ENCODE measurements at regions not wholly inside any gene's neighbourhood (a gene's known extent, or its start where the extent isn't known, plus 50 kb on each side); places are given as distances from the start of the nearest gene placed in this dataset.

- Histone ChIP-seq H3K36me3 (replicated peaks in 1 of 2; ENCODE audit: control insufficient read depth in 1 of 2, insufficient read depth in 2 of 2, low read length in 2 of 2) (no peaks in the 10 kb centered on the region), H3K79me2 (ENCODE audit: insufficient read depth, low read length) (no peaks in the 10 kb centered on the region), H3K9me3 (replicated peaks in 1 of 2; ENCODE audit: control insufficient read depth in 1 of 2, insufficient read depth in 1 of 2, low read length in 2 of 2) (peaks cover 7 to 27% of the 10 kb centered on the region in 2 donors), H3K4me3 (replicated peaks in 1 of 3; ENCODE audit: low read depth in 2 of 3, low read length in 3 of 3) (no peak overlapping the region), H3K4me2 (replicated peaks; ENCODE audit: extremely low read depth, low read length, poor library complexity, severe bottlenecking) (no peak overlapping the region), H3K27ac (ENCODE audit: low read depth in 1 of 2, low read length in 2 of 2) (no peak overlapping the region), H2AFZ (ENCODE audit: insufficient read depth, low read depth, low read length, poor library complexity, severe bottlenecking) (no peak overlapping the region), H3K27me3 (ENCODE audit: control insufficient read depth in 2 of 2, insufficient read depth in 2 of 2, low read length in 2 of 2) (no peaks in the 10 kb centered on the region), H3K9ac (ENCODE audit: insufficient read depth, low read length, poor library complexity, severe bottlenecking) (no peak overlapping the region), H4K20me1 (ENCODE audit: insufficient read depth, low read length) (no peaks in the 10 kb centered on the region), H3K4me1 (ENCODE audit: control insufficient read depth in 1 of 2, insufficient read depth in 2 of 2, low read length in 2 of 2) (no peaks in the 10 kb centered on the region)
- Mint-ChIP-seq H3K4me1 (no peaks in the 10 kb centered on the region), H3K27ac (no peak overlapping the region), H3K36me3 (no peaks in the 10 kb centered on the region), H3K9me3 (peaks cover 13 to 42% (median 20%) of the 10 kb centered on the region in 7 donors), H3K4me3 (no peak overlapping the region), H3K27me3 (ENCODE audit: low read depth in 3 of 3) (peaks cover 0 to 3% (median 2%) of the 10 kb centered on the region in 3 donors)
- no peak for TF ChIP-seq CTCF (IDR thresholded peaks at IDR 0.05)
- no peak for DNase-seq
- 98% methylated on average over 4 of the region's 5 CpGs for WGBS (ENCODE audit: insufficient coverage)
- intact Hi-C loops (cut with micrococcal nuclease), result no loop called here
Measured at GRCh38 chr2:105977212-105977611, 216.9 kb downstream of the UXS1 start.

GRCh38 chr2:105974812-105975211, 219.3 kb downstream of the UXS1 start:
- H3K27me3 ChIP-seq (ENCODE audit: control insufficient read depth in 2 of 2, insufficient read depth in 2 of 2, low read length in 2 of 2), result no peaks in the 10 kb centered on the region
- Mint-ChIP-seq H3K4me1 (no peaks in the 10 kb centered on the region), H3K36me3 (no peaks in the 10 kb centered on the region), H3K4me3 (no peak overlapping the region), H3K9me3 (peaks cover 13 to 31% (median 15%) of the 10 kb centered on the region in 7 donors), H3K27ac (no peak overlapping the region), H3K27me3 (ENCODE audit: low read depth in 3 of 3) (peaks cover 0 to 3% (median 2%) of the 10 kb centered on the region in 3 donors)
- no peaks in the 10 kb centered on the region for H4K20me1 ChIP-seq (ENCODE audit: insufficient read depth, low read length)
- no peaks in the 10 kb centered on the region for H3K4me1 ChIP-seq (ENCODE audit: control insufficient read depth in 1 of 2, insufficient read depth in 2 of 2, low read length in 2 of 2)
- no peak for DNase-seq
- no peaks in the 10 kb centered on the region for H3K79me2 ChIP-seq (ENCODE audit: insufficient read depth, low read length)
- H3K4me2 ChIP-seq (replicated peaks; ENCODE audit: extremely low read depth, low read length, poor library complexity, severe bottlenecking), result no peak overlapping the region
- intact Hi-C loops (cut with micrococcal nuclease), result no loop called here
- no peaks in the 10 kb centered on the region for H3K36me3 ChIP-seq (replicated peaks in 1 of 2; ENCODE audit: control insufficient read depth in 1 of 2, insufficient read depth in 2 of 2, low read length in 2 of 2)
- H3K27ac ChIP-seq (ENCODE audit: low read depth in 1 of 2, low read length in 2 of 2), result no peak overlapping the region
- TF ChIP-seq CTCF (IDR thresholded peaks at IDR 0.05), result no peak
- H2AFZ ChIP-seq (ENCODE audit: insufficient read depth, low read depth, low read length, poor library complexity, severe bottlenecking), result no peak overlapping the region
- peaks cover 7 to 22% of the 10 kb centered on the region in 2 donors for H3K9me3 ChIP-seq (replicated peaks in 1 of 2; ENCODE audit: control insufficient read depth in 1 of 2, insufficient read depth in 1 of 2, low read length in 2 of 2)
- no peak overlapping the region for H3K4me3 ChIP-seq (replicated peaks in 1 of 3; ENCODE audit: low read depth in 2 of 3, low read length in 3 of 3)
- no peak overlapping the region for H3K9ac ChIP-seq (ENCODE audit: insufficient read depth, low read length, poor library complexity, severe bottlenecking)
